ENCODE measurements at regions not wholly inside any gene's neighbourhood (a gene's known extent, or its start where the extent isn't known, plus 50 kb on each side); places are given as distances from the start of the nearest gene placed in this dataset.

DNA sequence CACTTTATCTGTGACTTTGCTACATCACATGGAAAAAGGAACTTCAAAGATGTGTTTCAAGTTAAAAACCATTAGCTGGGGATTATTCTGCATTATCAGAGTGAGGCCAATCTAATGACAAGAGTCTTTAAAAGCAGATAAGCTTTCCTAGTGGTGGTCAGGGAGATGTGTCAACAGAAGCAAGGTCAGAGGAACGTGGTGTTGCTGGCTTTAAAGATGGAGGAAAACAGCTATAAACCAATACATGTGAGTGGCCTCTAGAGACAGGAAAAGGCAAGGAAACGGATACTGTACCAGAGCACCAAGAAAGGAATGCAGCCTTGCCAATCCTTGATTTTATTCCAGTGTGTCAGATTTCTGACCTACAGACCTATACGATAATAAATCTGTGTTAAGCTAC is 204.2 kb downstream of the TAF11L14 start:
- no peak for TF ChIP-seq CTCF (conservative IDR thresholded peaks at IDR 0.05; ENCODE audit: control insufficient read depth, insufficient read depth, low read depth, low read length)

GRCh38 chr5:17839848-17840247 is 205.6 kb downstream of the TAF11L14 start:
- TF ChIP-seq CTCF (conservative IDR thresholded peaks at IDR 0.05; ENCODE audit: control insufficient read depth, insufficient read depth, low read depth, low read length) = no peak
- no peak overlapping the region for H3K4me3 ChIP-seq (ENCODE audit: control insufficient read depth, low read depth, low read length)

More for the DNA sequence above, 204.2 kb downstream of the TAF11L14 start:
- DNase-seq (ENCODE audit: low read depth) = no peak
- no peak overlapping the region for H3K4me3 ChIP-seq (ENCODE audit: control insufficient read depth, low read depth, low read length)

DNA sequence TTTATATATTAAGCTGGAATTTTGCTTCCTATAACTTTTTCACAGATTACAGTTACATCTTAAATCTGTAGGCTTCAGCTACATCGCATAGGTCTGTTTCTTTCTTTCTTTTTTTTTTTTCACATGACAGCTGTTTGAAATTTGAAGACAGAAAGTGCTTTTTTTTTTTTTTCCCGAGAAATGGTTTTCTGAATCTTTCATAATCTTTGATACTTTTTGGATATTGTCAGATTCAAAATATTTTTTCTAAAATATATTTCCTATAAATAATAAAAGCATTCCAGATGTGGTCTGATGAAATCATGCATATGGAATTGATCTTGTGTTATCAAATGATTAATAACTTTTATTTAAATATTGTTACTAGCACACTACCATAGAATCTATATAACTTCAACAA is 212.2 kb downstream of the TAF11L14 start:
- TF ChIP-seq CTCF (conservative IDR thresholded peaks at IDR 0.05; ENCODE audit: control insufficient read depth, insufficient read depth, low read depth, low read length) = no peak
- no peak for DNase-seq (ENCODE audit: low read depth)
- H3K4me3 ChIP-seq (ENCODE audit: control insufficient read depth, low read depth, low read length) = no peak overlapping the region

More at GRCh38 chr5:17839848-17840247, 205.6 kb downstream of the TAF11L14 start:
- no peak for DNase-seq (ENCODE audit: low read depth)

DNA sequence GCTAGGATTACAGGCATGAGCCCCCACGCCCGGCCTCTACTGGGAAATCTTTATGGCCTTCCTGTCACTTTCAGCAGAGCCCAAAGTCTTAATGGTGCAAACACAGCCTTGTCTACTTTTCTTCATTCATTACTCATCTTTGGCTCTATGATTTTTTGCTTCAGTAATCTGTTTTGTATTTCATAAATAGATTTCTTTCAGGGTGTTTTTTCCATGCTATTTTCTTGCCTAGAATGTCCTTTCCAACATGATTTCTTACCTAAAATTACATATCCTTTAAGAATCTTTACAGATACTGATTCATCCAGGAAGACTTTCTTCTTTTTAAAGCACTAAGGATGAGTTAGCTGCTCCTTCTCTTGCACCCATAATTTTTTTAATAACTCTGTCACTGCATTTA is 213.0 kb downstream of the TAF11L14 start:
- DNase-seq (ENCODE audit: low read depth) = no peak
- TF ChIP-seq CTCF (conservative IDR thresholded peaks at IDR 0.05; ENCODE audit: control insufficient read depth, insufficient read depth, low read depth, low read length) = no peak
- no peak overlapping the region for H3K4me3 ChIP-seq (ENCODE audit: control insufficient read depth, low read depth, low read length)

- DNase-seq (ENCODE audit: low read depth) = no peak
- TF ChIP-seq CTCF (conservative IDR thresholded peaks at IDR 0.05; ENCODE audit: control insufficient read depth, insufficient read depth, low read depth, low read length) = no peak
- H3K4me3 ChIP-seq (ENCODE audit: control insufficient read depth, low read depth, low read length) = no peak overlapping the region
These were observed 217.9 kb downstream of the TAF11L14 start for GRCh38 chr5:17852111-17852510.

DNA sequence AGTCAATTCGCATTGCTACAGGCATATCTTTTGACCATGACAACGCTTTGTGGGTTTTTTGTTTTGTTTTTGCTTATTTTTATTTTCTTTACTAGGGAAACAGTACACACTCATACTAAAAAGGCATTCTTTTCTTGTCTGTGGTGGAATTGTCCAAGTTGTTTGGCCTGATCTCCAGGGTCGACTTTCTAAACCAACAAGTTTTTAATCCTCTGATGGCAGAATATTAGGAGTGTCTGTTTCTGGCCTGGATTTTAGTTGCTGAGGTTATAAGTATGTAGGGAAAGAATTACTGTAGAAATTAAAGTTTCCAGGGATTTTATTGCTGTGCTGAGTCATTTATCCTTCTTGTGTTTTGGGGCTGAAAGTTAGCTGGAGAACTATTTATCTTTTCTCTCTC is 218.5 kb downstream of the TAF11L14 start:
- no peak for TF ChIP-seq CTCF (conservative IDR thresholded peaks at IDR 0.05; ENCODE audit: control insufficient read depth, insufficient read depth, low read depth, low read length)
- no peak overlapping the region for H3K4me3 ChIP-seq (ENCODE audit: control insufficient read depth, low read depth, low read length)
- no peak for DNase-seq (ENCODE audit: low read depth)

- no peak for DNase-seq (ENCODE audit: low read depth)
- no peak for TF ChIP-seq CTCF (conservative IDR thresholded peaks at IDR 0.05; ENCODE audit: control insufficient read depth, insufficient read depth, low read depth, low read length)
- no peak overlapping the region for H3K4me3 ChIP-seq (ENCODE audit: control insufficient read depth, low read depth, low read length)
These were observed 220.6 kb downstream of the TAF11L14 start for GRCh38 chr5:17854901-17855300.
